OCI-LY1 (cell line): ENCODE measurements at regions not wholly inside any gene's neighbourhood (a gene's known extent, or its start where the extent isn't known, plus 50 kb on each side); places are given as distances from the start of the nearest gene placed in this dataset.
"Not testable (repeated sequence)": the region's sequence is repeated elsewhere in the genome, so short reads cannot be mapped to it uniquely, and the experiment has no call there.

Experiments used
- EZH2 ChIP-seq: fragments of 200-600 bp; sonication (generic), shearing (Covaris generic); IDR thresholded peaks from 2 replicates; pipeline ENCODE4 v1.8.0; 2017; ENCODE audit warnings: borderline replicate concordance, mixed run types, mild to moderate bottlenecking, antibody characterized with exemption, low read length, moderate library complexity, mixed read lengths
- TF ChIP-seq, protein P1 (sequence below): fragments of 200-600 bp; sonication (generic), shearing (Covaris generic); IDR thresholded peaks from 2 replicates; pipeline ENCODE4 v1.5.1; 2017; ENCODE audit warnings: mild to moderate bottlenecking, antibody characterized with exemption, low read length, moderate library complexity, mixed read lengths

DNA sequence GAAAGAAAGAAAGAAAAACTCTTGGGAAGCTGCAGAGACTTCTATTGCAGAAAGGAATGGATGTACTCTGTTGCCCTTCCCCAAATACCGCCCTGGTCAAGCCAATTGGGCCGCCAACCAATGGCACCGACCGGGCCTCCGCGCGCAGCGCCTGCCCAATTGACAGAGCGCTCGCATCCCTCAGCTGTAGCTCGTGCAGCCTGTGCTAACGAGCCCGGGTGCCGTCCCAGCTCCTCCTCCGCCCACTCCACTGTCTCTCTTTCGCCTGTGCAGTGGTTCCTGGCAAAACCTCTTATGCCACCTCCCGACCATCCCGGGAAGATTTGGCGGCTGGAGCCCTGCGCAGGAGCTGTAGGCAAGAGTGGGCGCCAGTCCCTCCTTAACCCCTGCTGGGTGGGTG lies 304.2 kb upstream of the DPP6 start:
- TF ChIP-seq, protein P1, sequence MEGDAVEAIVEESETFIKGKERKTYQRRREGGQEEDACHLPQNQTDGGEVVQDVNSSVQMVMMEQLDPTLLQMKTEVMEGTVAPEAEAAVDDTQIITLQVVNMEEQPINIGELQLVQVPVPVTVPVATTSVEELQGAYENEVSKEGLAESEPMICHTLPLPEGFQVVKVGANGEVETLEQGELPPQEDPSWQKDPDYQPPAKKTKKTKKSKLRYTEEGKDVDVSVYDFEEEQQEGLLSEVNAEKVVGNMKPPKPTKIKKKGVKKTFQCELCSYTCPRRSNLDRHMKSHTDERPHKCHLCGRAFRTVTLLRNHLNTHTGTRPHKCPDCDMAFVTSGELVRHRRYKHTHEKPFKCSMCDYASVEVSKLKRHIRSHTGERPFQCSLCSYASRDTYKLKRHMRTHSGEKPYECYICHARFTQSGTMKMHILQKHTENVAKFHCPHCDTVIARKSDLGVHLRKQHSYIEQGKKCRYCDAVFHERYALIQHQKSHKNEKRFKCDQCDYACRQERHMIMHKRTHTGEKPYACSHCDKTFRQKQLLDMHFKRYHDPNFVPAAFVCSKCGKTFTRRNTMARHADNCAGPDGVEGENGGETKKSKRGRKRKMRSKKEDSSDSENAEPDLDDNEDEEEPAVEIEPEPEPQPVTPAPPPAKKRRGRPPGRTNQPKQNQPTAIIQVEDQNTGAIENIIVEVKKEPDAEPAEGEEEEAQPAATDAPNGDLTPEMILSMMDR = not testable (repeated sequence)
- not testable (repeated sequence) for TF ChIP-seq EZH2
